Stimulated activated CD4-positive, alpha-beta T cell treated with anti-CD3 and anti-CD28 coated beads, Interleukin-12 subunit alpha, Interleukin-12 subunit beta, amount 100 ng/mL, for 24 hours (primary cell): ENCODE measurements at regions not wholly inside any gene's neighbourhood (a gene's known extent, or its start where the extent isn't known, plus 50 kb on each side); places are given as distances from the start of the nearest gene placed in this dataset.
"Not testable (repeated sequence)": the region's sequence is repeated elsewhere in the genome, so short reads cannot be mapped to it uniquely, and the experiment has no call there.

Source experiments
- DNase-seq, 2 experiments: peaks; one replicate each; pipeline ENCODE4 v3.0.0-alpha.2; 2020; ENCODE audit warnings: low read depth in 2 of 2

DNA sequence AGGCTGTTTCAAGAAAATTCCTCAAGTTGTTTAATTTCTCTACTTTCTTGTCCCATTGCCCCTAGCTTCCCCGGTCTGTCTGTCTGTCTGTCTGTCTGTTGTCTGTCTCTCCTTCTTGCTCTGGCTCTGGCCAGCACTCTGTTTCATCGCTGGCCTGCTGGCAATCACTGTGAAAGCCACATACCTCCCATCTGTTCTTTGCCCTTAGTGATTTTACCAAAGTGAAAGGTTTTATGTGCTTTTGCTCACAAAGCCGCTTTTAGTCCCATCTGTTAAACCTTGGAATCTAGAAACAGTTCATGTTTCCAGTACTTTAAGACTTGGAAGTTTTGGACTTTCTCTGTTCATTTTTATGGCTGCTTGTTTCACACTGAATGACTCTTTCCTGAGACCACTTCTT lies 87.8 kb upstream of the EXOC2 start:
- DNase-seq = no peak

DNA sequence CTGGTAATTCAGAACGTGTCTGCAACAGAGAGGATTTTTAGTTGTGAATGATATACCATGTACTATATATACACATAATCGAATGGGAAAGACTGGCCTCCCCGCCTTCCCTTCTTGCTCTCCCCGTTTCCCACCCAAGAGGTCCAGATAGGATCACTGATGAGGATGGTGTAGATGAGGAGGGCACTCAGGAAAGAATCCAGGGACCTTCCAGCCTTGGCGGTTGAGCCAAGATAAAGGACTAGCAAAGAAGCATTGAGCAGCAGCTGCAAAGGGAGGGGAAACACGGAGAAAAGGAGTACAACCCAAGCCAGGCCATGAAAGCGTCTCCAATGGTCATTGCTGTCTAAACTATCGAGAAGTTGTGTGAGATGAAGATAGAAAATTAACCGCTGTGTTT lies 84.0 kb upstream of the EXOC2 start:
- no peak for DNase-seq

DNA sequence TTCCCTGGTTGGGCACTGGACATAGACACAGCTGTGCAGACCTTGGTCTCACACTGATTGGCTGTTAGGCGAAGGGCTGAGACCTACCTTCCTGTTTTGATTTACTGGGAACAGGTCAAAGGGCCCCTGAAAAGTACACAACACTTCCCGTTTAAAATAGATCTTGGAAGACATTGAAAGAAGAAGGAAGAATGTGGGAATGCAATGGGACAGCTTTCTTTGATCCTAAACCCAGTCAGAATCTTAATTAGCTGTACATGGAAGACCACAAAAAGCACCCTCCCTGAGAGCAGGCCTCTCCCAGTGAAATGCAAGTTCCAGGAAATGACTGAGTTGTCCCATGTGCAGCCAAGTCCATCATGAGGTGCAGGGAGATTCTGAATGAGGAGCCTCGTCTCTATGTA lies 83.6 kb upstream of the EXOC2 start:
- no peak for DNase-seq

DNA sequence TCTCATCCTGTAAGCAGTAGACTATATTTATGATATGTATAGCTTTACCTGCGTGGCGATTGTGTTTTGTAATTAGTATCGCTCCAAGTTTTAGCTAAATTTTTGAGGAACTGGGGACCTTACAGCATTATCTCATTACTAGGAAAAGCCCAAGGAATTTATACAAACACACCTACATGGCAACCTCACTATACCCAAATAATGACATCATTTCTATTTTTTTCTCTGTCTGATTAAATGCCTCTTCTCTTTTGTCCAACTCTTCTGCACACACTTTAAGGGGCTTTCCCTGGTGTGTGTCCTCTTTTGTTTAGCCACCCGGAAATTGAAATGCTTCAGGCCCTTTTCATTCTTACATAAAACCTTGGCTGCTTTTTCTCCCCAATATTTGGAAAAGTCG lies 82.9 kb upstream of the EXOC2 start:
- DNase-seq = no peak

DNA sequence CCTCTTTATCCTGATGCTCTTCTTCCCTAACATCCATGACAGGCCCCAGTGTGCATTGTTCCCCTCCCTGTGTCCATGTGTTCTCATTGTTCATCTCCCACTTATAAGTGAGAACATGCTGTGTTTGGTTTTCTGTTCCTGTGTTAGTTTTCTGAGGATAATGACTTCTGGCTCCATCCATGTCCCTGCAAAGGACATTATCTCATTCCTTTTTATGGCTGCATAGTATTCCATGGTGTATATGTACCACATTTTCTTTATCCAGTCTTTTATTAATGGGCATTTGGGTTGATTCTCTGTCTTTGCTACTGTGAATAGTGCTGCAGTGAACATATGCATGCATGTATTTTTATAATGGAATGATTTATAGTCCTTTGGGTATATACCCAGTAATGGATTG lies 78.7 kb upstream of the EXOC2 start:
- not testable (repeated sequence) for DNase-seq

DNA sequence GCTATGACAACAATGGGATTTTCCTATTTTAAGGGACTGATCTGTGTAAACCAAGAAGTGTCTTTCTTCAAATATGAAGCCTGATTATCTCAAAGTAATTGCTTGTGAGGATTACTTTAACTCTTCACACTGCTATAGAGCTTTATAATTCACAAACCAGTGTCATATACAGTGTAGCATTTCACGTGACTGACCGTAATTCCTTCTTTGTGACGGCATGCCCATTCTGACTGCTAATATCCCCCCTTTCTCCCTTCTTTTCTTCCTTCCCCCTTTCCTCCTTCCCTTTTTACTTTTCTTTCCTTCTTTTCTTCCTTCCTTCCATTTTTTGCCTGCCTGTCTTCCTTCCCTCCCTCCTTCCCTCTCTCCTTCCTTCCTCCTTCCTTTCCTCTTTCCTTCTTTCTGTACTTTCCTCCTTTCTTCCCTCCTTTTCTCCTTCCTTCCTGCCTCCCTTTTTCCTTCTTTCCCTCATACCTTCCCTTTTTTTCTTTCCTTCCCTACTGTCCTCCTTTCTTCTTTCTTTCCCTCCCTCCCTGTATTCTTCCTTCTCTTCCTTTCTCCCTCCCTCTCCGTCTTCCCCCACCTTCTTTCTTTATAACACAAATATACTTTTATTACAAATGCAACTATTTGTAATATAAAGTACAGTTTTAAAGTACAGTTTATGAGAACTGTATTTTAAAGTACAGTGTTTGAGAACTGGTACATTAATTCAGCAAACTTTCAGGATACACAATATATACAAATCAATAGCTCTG lies 75.0 kb upstream of the EXOC2 start:
- DNase-seq = no peak

DNA sequence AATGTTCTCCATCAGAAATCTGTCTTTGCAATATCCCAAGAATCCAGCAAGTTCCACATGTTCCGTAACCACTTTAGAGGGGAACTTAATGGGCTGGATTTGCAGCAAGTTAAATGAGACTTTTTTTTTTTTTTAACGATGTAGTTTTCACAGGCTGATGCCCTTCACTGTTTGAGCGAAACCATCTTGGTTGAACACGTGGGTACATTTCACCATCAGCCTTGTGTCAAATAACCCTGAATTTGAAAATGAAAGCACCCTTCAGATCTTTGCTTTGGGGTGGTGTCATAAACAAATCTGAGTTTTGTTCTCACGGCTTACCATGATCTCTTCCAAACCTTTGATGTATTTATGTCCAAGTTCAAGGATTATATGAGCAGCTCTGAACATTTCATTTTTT lies 73.7 kb upstream of the EXOC2 start:
- DNase-seq = no peak

DNA sequence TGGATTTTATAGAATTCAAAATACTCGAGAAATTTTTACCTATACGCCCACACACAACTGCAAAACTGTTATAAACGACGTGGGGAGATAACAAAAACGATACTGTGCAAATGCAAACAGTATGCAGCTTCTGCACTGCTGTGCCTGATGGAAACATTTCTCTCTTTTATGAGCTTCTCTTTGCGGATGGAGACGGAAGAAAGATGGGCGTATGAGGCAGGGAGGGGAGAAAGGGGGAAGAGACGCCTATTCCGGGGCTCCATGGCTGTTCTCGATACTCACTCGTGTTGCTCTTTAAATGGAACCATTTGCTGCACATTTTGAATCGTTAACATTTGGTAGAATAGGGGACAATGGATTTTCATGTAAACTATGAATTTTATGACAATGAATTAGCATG lies 69.1 kb upstream of the EXOC2 start:
- DNase-seq = no peak

DNA sequence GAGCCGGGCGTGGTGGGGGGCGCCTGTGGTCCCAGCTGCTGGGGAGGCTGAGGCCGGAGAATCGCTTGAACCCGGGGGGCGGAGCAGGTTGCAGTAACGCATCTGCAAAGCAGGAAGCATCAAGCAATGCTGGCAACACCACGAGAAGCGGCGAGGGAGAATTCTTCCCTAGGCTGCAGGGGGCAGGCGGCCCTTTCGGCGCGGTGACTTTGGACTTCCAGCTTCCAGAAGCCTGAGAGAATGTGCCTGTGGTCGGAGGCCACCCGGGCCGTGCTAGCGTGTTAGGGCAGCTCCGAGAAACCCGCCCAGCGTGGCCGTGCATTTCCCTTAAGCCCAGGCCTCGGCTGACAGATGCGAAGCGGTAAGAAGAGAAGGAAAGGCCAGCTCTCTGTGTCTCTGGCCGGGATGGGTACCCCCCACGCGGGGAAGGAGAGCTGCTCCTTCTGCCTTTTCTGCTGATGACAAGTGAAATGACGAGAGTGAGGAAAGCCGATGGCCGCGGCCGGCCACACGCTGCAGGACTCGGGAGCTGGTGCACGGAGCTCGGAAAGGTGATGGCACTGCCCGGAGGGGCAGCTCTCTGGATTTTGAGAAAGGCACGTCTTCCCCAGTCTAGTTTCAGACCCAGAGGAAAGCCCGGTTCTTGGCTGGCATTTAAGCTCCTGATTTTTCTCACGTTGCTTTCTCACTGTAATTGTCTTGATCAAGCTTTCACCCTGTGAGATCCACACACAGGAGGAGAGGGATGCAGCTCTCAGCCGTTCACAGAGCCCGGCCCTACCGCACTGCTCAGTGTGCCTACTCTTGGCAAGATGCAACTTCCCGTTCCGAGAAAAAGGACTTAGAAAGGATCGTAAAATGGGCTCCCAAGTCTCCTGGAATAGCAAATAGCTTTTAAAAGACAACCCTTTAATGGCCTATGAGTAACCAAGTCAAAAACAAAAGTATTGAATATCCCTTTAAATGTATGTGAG lies 68.3 kb upstream of the EXOC2 start:
- DNase-seq = no peak

DNA sequence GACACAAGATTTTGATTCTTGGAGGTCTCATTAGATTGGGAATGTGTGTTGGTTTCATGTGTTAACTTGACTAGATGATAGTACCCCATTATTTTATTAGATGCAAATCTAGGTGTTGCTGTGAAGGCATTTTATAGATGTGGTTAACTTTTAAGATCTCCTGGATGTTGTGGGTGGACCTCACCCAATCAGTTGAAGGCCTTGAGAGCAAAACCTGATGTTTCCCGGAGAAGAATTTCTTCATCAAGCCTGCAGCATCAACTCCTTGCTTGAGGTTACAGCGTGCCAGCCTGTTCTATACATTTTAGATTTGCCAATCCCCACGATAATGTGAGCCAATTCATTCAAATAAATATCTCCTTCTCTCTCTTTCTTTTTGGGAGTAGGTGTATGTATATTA lies 66.8 kb upstream of the EXOC2 start:
- no peak for DNase-seq

DNA sequence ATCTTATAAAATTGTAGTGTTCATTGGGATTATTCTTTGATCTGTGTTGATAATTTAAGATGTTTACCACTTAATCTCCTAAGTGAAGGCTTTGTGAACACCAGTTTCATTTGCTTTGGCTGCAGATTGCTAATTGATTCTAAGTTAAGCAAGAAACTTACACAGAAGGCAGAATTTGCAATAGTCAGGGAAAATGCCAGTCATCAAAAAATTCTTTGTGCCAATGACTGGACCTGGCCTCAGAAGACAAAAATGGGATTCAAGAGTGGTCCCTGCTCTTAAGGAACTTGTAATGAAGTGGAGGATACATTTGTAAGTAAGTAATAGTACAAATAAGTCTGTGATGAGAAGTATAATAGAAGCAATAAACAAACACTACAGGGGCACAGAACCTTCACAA lies 63.3 kb upstream of the EXOC2 start:
- no peak for DNase-seq

DNA sequence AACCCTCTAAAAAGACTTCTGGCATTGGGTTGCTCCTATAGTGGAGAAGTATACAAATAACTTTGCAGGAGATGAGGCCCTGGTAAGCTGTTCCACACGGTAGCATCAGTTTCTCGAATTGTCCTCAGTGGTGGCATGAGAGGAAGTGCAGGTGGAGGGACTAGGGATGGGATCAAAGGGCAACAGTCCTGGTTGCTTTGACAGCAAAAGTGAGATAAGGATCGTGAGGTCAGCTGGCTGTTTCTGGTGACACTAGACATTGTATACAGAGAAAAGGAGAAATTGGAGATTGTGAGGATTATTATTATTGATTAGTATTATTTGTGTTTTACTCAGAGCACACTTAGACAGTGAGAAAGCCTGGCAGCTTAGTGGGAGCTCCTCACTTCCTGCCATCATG lies 61.3 kb upstream of the EXOC2 start:
- DNase-seq = no peak

DNA sequence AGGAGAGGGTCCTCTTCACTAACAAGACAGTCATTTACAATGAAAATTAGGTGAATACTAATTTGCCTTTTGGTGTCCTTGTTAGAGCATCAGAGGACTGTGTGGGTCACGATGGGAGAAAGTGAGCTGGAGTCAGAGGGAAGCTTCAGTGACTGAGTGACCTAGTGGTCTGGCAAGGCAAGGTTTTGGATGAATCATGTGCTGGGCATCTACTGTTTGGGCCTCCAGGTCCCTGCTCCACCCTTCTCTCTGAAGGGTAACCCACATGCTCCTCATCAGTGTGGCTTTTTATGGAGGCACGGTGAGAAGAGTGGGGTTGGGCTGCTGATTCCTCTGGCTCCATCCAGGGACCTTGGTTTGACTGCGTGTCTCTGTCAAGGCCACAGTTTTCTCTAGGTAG lies 60.5 kb upstream of the EXOC2 start:
- no peak for DNase-seq

DNA sequence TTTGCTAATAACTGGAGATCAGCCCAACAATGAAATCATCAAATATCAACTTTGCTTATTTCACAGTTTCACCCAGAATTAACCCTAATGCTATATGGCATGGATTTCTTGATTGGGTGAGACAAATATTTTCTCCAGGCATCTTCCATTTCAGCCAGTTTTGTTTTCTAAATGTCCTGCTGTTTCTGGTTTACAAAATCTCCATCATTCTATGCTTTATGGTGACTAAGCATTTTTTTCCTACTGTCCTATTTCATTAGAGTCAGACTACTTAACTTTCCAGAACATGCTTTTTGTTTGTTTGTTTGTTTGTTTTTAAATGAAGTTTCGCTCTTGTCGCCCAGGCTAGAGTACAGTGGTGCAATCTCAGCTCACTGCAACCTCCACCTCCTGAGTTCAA lies 59.5 kb upstream of the EXOC2 start:
- no peak for DNase-seq

DNA sequence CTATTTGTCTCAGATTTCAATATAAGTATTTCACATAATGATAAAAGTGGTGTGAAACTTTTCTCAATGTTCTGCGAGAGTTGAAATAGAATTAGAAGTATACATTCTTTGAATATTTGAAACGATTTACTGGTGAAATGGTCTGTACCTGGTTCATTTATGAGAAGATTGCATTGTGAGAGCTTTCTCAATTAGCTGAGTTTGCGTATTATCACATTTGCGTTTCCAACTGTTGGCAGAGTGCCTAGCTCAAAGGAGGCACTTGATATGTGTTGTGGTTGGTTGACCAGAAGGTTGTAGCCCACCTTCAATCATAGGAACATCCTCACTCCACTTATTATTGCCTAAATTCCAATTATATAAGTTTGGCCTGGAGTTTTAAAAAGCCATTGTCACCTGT lies 58.8 kb upstream of the EXOC2 start:
- DNase-seq = no peak

DNA sequence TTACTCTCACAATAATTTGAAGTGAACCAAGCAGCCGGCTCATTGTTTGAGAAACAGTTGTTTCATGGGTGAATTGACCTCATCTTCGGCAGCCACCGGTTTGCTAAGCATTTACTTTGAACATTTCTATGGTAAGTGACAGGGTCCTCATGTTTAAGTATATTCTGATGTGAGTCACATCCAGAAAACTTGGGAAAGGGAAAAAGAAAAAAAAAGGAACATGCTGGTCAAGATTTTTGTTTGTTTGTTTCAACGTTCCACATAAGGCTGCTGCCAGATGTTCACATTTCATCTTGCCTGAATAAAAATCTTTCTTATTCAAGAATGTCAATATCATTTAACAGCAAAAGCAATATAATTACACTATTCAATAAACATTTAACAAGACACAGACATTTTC lies 55.0 kb upstream of the EXOC2 start:
- DNase-seq = no peak

DNA sequence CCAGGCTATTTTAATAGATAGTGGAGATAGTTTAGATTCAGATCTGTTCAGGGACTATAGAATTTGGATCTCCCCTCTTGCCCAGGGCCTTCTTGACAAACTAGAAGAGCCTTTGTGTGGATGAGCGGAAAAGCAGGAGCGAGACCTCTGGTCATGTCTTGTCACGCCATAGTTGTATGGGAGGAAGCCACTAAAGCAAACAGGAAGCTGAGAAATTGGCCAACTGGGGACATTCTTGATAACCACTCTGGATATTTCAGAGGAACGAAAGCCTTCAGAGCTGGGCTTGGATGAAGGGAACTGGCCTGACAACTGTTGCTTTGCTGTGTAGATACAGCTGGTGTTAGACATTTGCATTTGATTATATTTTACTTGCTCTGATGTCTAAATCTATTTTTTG lies 54.1 kb upstream of the EXOC2 start:
- no peak for DNase-seq

DNA sequence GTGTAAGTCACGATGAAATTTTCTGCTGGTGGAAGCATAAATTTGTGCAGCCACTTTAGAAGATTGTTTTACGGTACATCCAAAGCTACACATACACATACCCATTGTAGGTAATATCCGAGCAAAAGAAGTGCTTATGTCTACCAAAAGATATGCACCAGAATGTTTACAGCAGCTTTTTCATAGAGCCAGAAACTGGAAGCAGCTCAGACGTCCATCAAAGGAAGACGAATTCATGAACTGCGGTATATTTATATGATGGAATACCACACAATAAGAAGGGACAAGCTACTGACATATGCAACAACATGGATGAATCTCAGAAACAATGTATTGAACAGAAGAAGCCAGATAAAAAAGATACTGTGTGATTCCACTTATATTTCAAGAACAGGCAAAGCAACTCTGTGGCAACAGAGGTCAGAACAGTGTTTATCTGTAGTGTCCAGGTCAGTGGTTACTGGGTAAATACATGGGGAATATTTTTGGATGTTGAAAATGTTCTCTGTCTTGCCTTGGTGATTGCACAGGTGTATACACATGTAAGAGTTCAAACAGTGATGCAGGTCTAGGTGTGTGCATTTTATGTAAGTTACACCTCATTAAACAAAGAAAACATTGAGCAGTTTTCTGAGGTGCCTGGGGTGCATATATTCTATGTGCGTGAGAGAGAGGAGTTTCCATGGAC lies 51.9 kb upstream of the EXOC2 start:
- no peak for DNase-seq

DNA sequence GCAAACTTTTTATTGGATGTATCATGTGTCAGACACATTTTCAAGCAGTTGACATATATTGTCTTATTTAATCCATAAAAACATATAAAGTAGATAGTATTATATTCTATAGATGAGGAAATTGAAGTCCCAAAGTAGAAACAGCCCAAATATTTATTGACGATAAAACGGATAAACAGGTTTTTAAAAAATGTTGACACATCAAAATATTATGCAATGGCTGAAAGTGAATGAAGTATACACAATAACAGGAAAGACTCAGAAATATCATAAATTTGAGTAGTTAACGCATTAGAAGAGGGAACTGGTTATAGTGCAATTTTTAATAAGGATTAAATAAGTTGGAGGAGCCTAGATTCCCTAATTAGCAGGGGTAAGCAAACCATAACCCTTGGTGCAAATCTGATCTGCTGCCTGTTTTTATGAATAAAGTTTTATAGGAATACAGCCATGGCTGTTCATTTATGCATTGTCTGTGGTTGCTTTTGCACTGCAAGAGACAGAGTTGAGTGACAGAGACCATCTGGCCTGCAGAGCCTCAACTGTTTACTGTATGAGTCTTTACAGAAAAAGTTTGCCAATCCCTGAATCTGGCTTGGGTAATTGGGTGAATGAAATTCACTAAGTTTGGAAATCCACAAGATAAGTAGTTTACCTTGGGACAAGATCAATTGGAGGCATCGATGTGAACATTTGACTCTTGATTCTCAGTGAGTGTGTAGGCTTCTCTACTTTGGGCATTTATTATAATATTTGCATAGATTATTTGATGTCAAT lies 50.6 kb upstream of the EXOC2 start:
- DNase-seq = no peak
